Stimulated activated CD8-positive, alpha-beta memory T cell treated with anti-CD3 and anti-CD28 coated beads, Interleukin-12 subunit alpha, Interleukin-12 subunit beta, amount 100 ng/mL, for 1 hour (primary cell): ENCODE measurements at regions not wholly inside any gene's neighbourhood (a gene's known extent, or its start where the extent isn't known, plus 50 kb on each side); places are given as distances from the start of the nearest gene placed in this dataset.
"Not testable (repeated sequence)": the region's sequence is repeated elsewhere in the genome, so short reads cannot be mapped to it uniquely, and the experiment has no call there.

Experiments
- DNase-seq: peaks from one replicate; pipeline ENCODE4 v3.0.0-alpha.2; 2020; ENCODE audit warnings: low read depth

DNA sequence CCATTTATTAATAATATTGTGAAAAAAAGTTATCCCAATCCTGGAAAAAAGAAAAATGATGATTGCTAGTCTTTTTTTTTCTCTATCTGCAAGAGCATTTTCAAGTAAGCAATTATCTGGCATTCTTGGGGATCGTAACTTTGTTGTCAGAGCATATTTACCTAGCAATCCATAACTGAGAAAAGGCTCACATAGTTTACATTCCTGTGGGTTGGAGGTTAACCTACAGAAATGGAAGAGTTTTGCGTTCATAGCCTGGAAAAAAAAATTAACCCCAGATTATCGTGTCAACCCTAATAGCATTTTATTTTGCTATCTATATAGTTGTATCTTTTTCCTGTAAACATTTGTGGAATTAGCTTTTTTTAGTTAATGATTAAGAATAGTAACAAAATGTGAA, 292.3 kb downstream of the DAD1 start:
- no peak for DNase-seq

DNA sequence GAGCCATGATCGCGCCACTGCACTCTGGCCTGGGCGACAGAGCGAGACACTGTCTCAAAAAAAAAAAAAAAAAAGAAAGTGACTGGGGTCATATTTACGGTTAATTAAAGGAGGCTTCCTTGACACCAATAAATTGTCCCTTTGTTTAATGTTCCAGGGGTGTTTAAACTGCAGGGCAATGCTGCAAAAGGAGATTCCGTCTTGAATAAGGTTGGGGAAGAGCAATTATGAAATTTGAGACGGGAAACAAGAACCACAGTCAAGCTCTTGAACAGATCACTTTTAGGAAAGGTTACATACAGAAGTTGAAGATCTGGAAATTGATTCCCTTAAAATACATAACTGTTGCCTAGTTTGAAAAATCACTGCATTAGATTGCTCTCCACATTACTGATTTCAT, 292.9 kb downstream of the DAD1 start:
- DNase-seq = no peak

DNA sequence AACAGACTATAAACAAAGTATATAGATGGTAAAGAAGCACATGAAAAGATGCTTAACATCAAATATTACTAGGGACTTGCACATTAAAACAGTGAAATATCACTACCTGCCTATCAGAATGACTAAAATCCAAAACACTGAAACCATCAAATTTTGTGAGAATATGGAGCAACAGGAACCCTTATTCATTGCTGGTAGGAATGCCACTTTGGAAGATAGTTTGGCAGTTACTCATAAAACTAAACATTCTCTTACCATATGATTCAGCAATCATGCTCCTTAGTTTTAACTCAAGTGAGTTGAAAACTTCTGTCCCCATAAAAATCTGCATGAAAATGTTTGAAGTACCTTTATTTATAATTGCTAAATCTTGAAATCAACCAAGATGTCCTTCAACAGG, 297.6 kb downstream of the DAD1 start:
- no peak for DNase-seq

DNA sequence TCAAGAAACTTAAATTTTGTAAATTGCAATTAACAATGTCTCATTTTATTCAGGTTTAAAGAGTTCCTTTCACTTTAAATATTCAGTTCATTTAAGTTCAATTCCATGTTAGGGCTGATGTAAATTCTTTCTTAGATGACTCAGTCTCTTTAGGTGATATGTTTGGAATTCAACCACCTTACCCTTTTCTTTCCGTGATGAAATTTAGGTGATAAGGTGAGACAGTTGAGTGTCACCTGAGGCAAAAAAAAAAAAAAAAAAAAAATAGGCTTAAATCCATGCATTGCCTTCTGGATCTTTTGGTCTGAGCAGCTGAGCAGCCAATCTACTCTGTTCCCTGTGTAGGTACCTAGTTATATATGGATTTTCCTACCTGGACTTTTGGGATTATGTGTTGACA, 299.5 kb downstream of the DAD1 start:
- no peak for DNase-seq

DNA sequence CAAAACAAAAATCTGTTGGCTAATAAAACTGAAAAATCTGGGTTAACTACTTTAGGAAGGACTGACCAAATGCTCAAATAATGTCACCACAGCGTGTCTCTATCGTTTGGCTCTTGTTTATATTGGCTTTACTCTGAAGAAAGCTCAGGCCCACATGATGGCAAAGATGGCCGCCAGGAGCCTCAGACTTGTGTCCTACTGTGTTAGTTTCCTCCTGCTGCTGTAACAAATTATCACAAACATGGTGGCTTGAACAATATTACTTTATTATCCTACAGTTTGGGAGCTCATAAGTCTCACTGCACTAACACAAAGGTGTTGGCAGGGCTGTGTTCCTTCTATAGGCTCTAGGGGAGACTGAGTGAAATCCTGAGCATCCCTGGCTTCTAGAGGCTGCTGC, 303.0 kb downstream of the DAD1 start:
- DNase-seq = no peak

GRCh38 chr14:22282949-22283348, 306.1 kb downstream of the DAD1 start:
- no peak for DNase-seq

DNA sequence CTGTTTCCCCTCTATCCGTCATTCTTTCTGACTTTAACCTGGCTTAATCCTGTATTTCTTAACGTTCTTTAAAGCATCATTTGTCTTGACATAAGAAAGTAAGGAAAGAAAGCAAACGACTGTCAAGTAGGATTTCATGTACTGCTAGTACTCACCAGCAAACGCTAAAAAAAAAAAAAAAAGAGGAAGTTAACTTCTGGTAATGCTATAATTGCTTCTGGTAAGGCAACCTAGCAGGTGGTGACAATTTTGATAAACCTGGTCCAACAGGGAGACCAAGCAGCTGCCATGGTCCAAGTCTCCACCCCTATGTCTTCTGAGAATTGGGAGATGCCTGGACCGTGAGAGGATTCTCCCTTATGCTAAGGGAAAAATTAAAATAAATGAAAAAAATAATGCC, 306.6 kb downstream of the DAD1 start:
- DNase-seq = no peak

DNA sequence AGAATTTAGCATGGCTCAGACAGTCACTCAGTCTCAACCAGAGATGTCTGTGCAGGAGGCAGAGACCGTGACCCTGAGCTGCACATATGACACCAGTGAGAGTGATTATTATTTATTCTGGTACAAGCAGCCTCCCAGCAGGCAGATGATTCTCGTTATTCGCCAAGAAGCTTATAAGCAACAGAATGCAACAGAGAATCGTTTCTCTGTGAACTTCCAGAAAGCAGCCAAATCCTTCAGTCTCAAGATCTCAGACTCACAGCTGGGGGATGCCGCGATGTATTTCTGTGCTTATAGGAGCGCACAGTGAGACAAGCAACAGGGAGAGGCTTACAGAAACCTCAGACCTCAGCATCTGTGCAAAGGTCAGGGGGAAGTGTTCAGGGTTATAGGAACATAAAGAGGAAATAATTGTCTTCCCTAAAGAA, 307.6 kb downstream of the DAD1 start:
- DNase-seq = not testable (repeated sequence)

GRCh38 chr14:22280497-22281316, 308.3 kb downstream of the DAD1 start:
- no peak for DNase-seq

DNA sequence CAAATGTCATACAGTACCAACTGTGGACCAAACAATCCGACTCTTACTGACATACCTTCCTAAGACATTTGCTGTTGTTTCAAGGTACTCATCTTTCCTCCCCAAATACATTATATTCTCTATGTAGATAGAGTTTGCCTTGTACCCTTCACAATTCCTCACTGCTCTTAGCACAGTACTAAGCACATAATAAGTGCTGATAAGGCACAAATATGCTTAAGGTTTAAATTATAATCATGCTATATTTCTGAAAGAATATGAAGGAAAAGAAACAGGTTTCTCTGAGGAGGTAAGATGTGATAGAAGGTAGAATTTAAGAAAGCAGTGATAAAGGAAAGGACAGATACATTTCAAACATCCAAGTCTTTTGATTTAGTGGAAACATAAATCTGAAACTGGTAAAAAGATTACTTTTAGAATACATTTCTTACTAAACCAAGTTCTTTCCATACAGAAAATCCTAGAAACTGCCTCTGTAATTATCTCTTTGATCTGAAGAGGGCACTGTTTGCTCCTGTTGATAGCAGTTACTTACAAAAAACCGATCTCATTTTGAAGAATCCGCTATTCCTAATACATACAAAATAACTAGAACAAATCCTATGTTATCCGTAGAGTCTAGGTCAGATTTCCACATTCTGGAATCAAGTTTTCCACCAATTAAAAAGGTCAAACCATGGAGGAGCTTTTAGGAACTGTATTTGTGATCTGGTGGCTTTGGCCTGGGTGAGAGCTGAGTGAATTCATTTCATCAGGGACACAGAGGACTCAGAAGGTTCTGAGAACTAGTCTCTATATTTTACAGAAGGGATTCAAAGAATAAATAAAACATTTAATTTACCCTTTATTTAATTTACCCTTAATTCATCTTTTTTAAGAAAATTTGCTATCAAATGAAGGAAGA, 311.9 kb downstream of the DAD1 start:
- no peak for DNase-seq

DNA sequence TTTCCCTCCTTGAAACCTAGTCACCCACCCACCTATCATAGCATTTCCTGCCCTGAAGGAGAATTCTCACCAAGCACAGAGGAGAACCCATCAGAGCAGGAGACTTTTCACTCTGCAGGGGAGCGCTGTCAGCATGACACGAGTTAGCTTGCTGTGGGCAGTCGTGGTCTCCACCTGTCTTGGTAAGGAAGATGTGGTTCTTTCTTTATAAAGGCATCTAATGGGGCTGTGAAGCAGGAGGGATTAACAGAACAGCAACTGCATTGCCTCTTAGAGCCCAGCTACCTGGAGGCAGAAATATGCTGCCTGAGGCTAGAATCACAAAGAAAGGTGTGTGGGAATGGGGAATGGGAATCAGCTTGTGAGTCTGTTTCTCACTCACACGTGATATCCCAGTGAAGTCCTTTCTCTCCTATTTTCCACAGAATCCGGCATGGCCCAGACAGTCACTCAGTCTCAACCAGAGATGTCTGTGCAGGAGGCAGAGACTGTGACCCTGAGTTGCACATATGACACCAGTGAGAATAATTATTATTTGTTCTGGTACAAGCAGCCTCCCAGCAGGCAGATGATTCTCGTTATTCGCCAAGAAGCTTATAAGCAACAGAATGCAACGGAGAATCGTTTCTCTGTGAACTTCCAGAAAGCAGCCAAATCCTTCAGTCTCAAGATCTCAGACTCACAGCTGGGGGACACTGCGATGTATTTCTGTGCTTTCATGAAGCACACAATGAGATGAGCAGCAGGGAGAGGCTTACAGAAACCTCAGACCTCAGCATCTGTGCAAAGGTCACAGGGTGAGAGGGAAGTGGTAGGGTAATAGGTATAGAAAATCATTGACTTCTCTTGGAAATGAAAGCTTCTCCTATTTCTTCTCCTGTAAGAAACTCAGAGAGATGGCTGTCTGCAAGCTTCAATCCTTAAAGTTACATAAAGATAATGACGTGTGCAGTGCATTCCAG, 316.9 kb downstream of the DAD1 start:
- DNase-seq = no peak

- no peak for DNase-seq
Observed at GRCh38 chr14:22268875-22269274, 320.1 kb downstream of the DAD1 start.

DNA sequence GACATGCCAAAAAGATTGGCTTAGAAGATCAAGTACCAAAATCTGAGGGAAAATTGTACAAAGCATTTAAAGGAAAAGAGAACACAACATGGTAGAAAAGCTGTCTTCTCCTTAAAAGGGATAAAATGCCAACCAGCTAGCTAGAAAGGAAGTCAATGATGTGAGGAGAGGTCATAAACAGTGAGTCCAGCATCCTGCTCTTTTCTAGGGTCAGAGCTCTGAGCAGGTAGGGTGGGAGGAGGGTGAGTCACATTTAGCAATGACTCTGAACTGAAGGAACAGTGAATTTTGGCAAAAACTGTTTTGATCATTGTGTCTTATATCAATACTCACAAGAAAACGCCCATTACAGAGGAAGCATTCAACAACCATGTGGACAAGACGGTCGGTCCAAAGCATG, 322.3 kb downstream of the DAD1 start:
- no peak for DNase-seq

DNA sequence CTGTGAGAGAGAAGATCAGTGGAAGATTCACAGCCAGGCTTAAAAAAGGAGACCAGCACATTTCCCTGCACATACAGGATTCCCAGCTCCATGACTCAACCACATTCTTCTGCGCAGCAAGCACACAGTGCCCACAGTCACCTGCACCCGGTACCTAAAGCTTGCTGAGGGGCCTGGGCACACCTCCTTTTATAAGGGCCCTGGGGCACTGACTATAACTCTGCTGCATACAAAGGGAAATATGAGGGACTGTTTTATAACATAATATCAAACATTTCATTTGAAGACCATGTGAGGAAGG, 322.9 kb downstream of the DAD1 start:
- DNase-seq = no peak

- DNase-seq = no peak
Observed at GRCh38 chr14:22265319-22266141, 323.5 kb downstream of the DAD1 start.

GRCh38 chr14:22264759-22265158, 324.3 kb downstream of the DAD1 start:
- DNase-seq = no peak

DNA sequence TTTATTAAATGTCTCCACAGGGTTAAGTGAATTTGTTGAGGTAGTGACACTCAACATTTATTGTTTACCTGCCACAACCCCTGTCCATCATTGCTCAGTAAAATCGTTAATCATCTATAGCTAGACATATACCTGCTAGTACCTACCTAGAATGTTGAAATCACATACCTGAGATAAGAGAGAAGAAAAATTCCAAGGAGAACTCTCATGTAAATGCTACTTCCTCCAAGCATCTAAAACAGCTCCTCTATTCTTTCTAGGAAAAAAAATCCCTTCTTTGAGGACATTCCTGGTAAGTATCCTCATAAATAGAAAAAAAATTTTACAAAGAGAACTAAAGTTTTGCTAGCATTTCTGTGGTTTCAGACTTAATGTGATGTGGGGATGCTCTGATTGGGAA, 325.1 kb downstream of the DAD1 start:
- no peak for DNase-seq

GRCh38 chr14:22262881-22263280, 326.1 kb downstream of the DAD1 start:
- no peak for DNase-seq

DNA sequence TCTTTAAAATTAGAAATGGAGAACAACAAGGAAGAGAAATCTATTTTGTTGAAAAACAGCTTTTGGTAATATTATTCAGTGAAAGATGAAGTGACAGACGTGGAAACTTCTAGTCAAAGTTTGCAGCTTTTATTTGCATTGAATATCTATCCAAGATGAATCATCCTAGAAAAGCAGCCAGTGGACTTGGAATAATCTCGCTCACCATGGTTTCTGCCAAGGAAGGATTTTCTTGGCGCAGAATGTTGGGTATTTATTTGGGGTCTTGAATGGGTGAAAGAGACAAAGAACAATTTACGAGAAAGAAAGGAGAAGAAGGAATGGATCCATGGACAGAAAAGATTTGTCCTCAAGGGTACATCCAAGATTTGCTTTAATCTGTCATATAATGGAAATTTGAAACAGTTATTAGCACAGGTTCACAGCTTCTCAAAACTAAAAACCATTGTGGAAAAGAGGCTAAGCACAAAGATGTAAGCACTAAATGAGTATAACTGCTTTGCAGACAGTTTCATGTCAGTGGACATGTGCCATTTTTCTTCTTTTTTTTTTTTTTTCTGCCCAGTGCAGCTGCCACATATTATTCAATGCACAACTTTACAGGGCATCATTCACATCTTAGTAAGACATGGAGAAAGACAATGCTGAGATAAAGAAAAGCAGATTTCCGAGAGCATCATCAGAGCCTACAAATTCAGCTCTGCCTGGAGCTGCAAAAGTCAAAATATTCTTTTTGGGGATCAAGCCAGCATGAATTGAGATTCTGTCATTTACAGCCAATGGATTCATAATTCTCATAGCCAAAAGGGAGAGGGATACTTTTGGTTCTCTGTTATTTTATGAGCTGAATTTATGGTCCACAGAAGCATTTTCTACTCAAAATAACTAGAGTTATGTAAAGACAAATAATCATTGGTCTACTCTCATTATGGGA, 333.7 kb downstream of the DAD1 start:
- no peak for DNase-seq

DNA sequence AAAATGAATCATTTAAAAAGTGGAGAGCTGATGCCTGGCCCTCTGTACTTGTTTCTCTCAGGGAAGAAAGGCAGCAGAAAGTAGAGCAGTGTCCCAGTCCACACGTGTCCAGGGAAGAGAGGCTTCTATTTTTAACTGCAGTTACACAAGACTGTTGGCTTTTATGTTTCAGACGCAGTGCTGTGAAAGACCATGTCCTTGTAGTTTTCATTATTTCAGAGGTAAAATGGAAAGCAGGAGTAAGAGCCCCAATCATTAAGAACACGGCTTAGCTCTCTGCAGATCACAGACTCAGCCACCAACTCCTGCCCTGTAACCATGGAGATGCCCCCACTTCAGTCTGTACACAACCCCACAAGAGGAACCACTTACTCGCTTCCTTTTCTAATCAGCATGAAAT, 336.3 kb downstream of the DAD1 start:
- DNase-seq = no peak
